ENCODE measurements at regions not wholly inside any gene's neighbourhood (a gene's known extent, or its start where the extent isn't known, plus 50 kb on each side); places are given as distances from the start of the nearest gene placed in this dataset.

GRCh38 chr9:94199776-94200175 is 59.3 kb upstream of the ZNF169 start:
- Histone ChIP-seq H3K27me3 (replicated peaks) (no peaks in the 10 kb centered on the region), H3K27ac (no peak overlapping the region), H3K36me3 (replicated peaks) (no peaks in the 10 kb centered on the region), H3K4me3 (ENCODE audit: low read depth, low read length) (no peak overlapping the region)
- in situ Hi-C loops (cut with HindIII; ENCODE audit: low pct_ligation_motif_present, low sequenced_read_pairs): loop anchor here (25.0 kb wide), 2 partner anchors 112 to 512 kb away; partner anchors contain the start of gene PTPDC1
- DNase-seq: no peak
- no peak for TF ChIP-seq CTCF (IDR thresholded peaks at IDR 0.05; ENCODE audit: low read depth, low read length, missing control alignments)

- in situ Hi-C loops (cut with HindIII; ENCODE audit: low pct_ligation_motif_present, low sequenced_read_pairs): no loop called here
- no peak for DNase-seq
- TF ChIP-seq CTCF (IDR thresholded peaks at IDR 0.05; ENCODE audit: low read depth, low read length, missing control alignments): no peak
- Histone ChIP-seq H3K27me3 (replicated peaks) (no peaks in the 10 kb centered on the region), H3K4me3 (ENCODE audit: low read depth, low read length) (no peak overlapping the region), H3K27ac (no peak overlapping the region), H3K36me3 (replicated peaks) (no peaks in the 10 kb centered on the region)
Observed at GRCh38 chr9:94204174-94204573, 54.9 kb upstream of the ZNF169 start.

- no peaks in the 10 kb centered on the region for H3K36me3 ChIP-seq (replicated peaks)
- H3K27me3 ChIP-seq (replicated peaks): no peaks in the 10 kb centered on the region
- no peak for DNase-seq
- no peak for TF ChIP-seq CTCF (IDR thresholded peaks at IDR 0.05; ENCODE audit: low read depth, low read length, missing control alignments)
- H3K4me3 ChIP-seq (ENCODE audit: low read depth, low read length): no peak overlapping the region
- H3K27ac ChIP-seq: no peak overlapping the region
- in situ Hi-C loops (cut with HindIII; ENCODE audit: low pct_ligation_motif_present, low sequenced_read_pairs): no loop called here
Observed at GRCh38 chr9:94207781-94208180, 51.3 kb upstream of the ZNF169 start.
